NCI-H146 treated with DMSO at 0.1 percent for 48 hours (cell line): ENCODE measurements at regions not wholly inside any gene's neighbourhood (a gene's known extent, or its start where the extent isn't known, plus 50 kb on each side); places are given as distances from the start of the nearest gene placed in this dataset.

Experiments
- DNase-seq: peaks from one replicate; lab custom pipeline; 2025; ENCODE audit not compliant: unreplicated experiment; lab: John Stamatoyannopoulos, UW

DNA sequence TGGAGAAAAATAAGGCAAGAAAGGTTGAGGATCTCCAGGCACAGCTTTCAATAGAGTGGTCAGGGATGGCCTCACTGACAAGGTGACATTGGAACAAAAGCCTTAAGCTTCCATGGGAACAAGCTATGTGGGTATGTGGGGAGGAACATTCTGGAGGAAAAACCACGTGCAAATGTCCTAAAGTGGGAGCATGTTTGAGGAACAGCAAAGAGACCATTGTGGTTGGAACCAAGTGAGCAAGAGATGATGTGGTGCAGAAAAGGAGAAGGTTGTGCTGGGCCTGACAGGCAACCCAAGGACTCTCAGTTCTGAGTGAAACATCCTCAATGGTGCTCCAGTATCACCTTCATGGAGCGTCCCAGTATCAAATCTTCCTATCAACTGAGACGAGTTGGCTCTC lies 184.0 kb downstream of the CAND1 start:
- no peak for DNase-seq

GRCh38 chr12:67455236-67455635 lies 186.1 kb downstream of the CAND1 start:
- DNase-seq: no peak

- no peak for DNase-seq
These were observed 187.3 kb downstream of the CAND1 start for GRCh38 chr12:67456431-67456901.

- DNase-seq: no peak
These were observed 188.0 kb downstream of the CAND1 start for GRCh38 chr12:67457136-67457535.

DNA sequence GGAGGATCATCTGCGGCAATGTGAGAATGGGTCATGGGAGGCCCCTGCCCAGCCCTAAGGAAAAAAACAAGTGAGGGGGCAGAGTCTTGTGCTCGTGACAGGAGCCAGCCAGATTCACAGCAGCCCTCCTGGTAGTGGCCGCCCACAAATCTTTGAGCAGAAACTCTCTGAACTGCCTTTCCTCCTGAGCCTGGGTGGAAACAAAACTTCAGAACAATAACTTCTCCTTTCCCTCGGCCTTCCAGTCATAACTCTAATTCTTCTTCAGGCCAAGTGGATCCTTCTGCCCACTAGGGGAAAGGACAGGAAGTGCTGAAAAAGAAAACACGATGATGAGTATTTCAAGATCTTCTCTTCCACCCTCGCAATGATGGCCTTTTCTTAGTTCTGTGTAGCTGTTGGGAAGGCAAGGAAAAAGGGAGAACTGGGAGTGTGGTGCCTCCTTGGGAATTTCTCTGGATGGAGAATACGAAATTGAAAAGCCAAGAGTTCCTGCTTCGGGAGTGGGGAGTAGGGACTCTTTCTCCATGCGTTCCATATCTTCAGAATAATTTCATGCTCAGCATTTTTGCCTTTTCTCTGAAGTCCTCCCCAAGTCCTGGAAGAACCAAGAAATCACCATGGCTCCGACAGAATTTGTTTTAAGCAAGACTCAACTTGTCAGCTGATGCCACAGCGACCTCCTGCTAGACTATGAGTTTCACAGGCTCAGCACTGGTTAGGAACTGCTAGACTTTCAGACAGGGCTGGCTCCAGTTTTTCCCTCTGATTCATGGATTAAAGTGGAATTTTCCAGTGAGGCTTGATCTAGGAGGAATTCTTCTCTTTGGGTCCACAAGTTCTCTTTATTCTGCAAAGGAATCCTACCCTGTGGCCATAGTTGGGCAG lies 188.9 kb downstream of the CAND1 start:
- no peak for DNase-seq

- no peak for DNase-seq
These were observed 189.4 kb upstream of the DYRK2 start for GRCh38 chr12:67459173-67459572.

GRCh38 chr12:67459578-67459977 lies 189.0 kb upstream of the DYRK2 start:
- no peak for DNase-seq

GRCh38 chr12:67460388-67460787 lies 188.2 kb upstream of the DYRK2 start:
- no peak for DNase-seq

DNA sequence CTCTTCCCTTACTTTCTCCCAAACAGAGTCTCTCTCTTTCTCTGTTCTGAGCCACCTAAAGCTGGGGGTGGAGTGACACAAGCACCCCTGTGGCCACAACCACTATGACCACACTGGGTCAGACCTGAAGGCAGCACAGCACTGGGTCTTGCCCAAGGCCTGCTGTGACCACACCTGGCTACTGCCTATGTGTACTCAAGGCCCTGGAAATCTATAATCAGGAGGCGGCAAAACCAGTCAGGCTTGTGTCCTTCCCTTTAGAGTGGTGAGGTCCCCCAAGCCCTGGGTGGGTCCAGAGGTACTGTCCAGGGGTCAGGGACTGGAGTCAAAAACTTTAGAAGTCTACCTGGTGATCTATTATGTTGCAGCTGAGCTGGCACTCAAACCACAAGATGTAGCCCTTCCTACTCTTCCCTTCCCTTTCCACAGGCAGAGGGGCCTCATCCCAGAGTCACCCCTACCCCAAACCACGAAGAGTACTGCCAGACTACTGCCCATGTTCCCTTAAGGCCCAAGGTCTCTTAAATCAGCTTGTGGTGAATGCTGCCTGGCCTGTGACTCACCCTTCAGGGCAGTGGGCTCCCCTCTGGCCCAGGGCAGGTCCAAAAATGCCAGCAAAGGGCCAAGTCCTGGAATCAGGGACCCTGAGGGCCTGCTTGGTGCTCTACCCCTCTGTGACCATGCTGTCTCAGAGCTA lies 179.8 kb upstream of the DYRK2 start:
- DNase-seq: no peak

- no peak for DNase-seq
These were observed 178.9 kb upstream of the DYRK2 start for GRCh38 chr12:67469666-67470065.

DNA sequence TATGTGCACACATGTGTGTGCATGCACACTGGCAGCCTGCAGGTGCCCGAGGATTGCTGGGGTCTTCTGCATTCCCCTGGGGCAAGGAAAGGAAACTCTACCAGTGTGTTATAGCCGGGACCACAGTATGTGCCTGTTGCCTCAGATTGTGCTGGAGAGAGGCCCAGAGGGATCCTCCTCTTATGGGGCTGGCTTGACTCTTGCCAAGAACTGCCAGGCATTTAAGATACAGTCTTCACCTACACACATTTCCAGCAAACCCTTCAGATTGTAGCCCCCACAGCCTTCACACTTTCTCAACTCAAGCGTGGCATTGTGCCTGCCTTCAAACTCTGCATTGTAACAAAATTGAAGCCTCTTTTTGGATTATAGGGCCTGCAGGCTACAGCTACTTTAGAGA lies 176.7 kb upstream of the DYRK2 start:
- DNase-seq: no peak

GRCh38 chr12:67472539-67472938 lies 176.0 kb upstream of the DYRK2 start:
- DNase-seq: no peak

- DNase-seq: no peak
These were observed 173.5 kb upstream of the DYRK2 start for GRCh38 chr12:67474934-67475620.

DNA sequence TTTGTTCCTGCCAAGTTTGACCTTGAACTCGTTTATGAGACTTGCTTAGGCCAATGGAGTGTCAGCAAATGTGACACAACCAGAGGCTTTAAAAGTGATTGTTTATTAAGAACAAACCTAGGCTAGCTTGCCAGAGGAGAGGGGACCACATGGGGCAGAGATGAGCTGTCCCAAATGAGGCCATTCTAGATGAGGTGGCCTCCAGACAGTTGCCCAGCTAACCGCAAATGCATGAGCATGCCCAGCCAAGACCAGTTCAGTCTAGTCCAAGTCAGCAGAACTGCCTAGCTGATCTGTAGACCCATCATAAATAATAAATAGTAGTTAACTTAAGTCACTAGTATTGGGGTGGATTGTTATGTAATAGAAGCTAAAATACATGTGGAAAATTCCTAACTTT lies 172.8 kb upstream of the DYRK2 start:
- DNase-seq: no peak

- DNase-seq: no peak
These were observed 170.8 kb upstream of the DYRK2 start for GRCh38 chr12:67477681-67478265.

GRCh38 chr12:67482751-67483661 lies 165.5 kb upstream of the DYRK2 start:
- no peak for DNase-seq

GRCh38 chr12:67483871-67484554 lies 164.5 kb upstream of the DYRK2 start:
- DNase-seq: no peak

- no peak for DNase-seq
These were observed 163.6 kb upstream of the DYRK2 start for GRCh38 chr12:67484791-67485480.

DNA sequence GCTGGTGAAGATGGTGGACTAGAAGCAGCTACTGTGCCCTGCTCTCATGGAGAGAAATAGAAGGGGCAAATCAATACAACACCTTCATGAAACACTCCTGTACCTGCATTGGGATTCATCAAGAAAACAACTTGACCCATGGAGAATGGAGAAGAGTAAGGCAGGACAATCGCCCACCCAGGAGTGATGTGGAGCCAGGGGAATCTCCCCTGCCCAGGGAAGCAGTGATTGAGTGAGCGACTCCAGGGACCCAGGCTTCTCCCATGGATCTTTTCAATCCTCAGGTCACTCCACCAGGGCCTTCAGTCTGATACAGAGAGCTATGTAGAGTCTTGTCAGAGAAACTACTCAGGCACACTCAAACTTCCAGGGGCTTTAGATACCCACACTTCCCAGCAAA lies 161.9 kb upstream of the DYRK2 start:
- DNase-seq: no peak
